Trophoblast cell (in vitro differentiated cells and primary cell): ENCODE measurements at regions not wholly inside any gene's neighbourhood (a gene's known extent, or its start where the extent isn't known, plus 50 kb on each side); places are given as distances from the start of the nearest gene placed in this dataset.

Experiments used
- DNase-seq, 2 donors: peaks; one replicate each; pipeline ENCODE4 v3.0.0-alpha.2; 2016
- H2AFZ ChIP-seq: 2 replicates; pipeline ENCODE4 v1.6.1; 2013; ENCODE audit warnings: low read length, moderate library complexity, mild to moderate bottlenecking; ENCODE audit not compliant: insufficient read depth, poor library complexity
- H2AK5ac ChIP-seq: 2 replicates; pipeline ENCODE4 v1.6.1; 2013; ENCODE audit warnings: mild to moderate bottlenecking, low read length
- H2BK120ac ChIP-seq: 2 replicates; pipeline ENCODE4 v1.6.1; 2013; ENCODE audit warnings: low read length, mild to moderate bottlenecking, moderate library complexity; ENCODE audit not compliant: insufficient read depth, poor library complexity
- H2BK12ac ChIP-seq: 2 replicates; pipeline ENCODE4 v1.6.1; 2013; ENCODE audit warnings: mild to moderate bottlenecking, low read length, moderate library complexity
- H2BK5ac ChIP-seq: 2 replicates; pipeline ENCODE4 v1.6.1; 2013; ENCODE audit warnings: low read length, low read depth, moderate library complexity, mild to moderate bottlenecking; ENCODE audit not compliant: poor library complexity
- H3K14ac ChIP-seq: 2 replicates; pipeline ENCODE4 v1.6.1; 2013; ENCODE audit warnings: mild to moderate bottlenecking, low read length
- H3K18ac ChIP-seq: 2 replicates; pipeline ENCODE4 v1.6.1; 2013; ENCODE audit warnings: mild to moderate bottlenecking, low read length
- H3K23ac ChIP-seq: 2 replicates; pipeline ENCODE4 v1.6.1; 2013; ENCODE audit warnings: low read length
- H3K27ac ChIP-seq: 2 replicates; pipeline ENCODE4 v1.5.1; 2013; ENCODE audit warnings: low read depth, mild to moderate bottlenecking, inconsistent platforms, low read length, moderate library complexity
- H3K27me3 ChIP-seq: 2 replicates; pipeline ENCODE4 v1.6.1; 2013; ENCODE audit warnings: inconsistent platforms, mild to moderate bottlenecking, low read length, moderate library complexity; ENCODE audit not compliant: insufficient read depth
- H3K36me3 ChIP-seq, 2 experiments: 1 replicate in 1 of 2; 2 replicates in 1 of 2; pipeline ENCODE4 v1.6.1; 2013; ENCODE audit warnings: low read length in 2 of 2, mild to moderate bottlenecking in 2 of 2, moderate library complexity in 1 of 2; ENCODE audit not compliant: insufficient read depth in 2 of 2, control insufficient read depth in 1 of 2
- H3K4ac ChIP-seq: 2 replicates; pipeline ENCODE4 v1.6.1; 2013; ENCODE audit warnings: low read depth, mild to moderate bottlenecking, low read length, moderate library complexity
- H3K4me1 ChIP-seq, 2 experiments: 1 replicate in 1 of 2; 2 replicates in 1 of 2; pipeline ENCODE4 v1.6.1; 2013; ENCODE audit warnings: low read length in 2 of 2, mild to moderate bottlenecking in 2 of 2, moderate library complexity in 1 of 2; ENCODE audit not compliant: insufficient read depth in 2 of 2, control insufficient read depth in 1 of 2
- H3K4me2 ChIP-seq: 2 replicates; pipeline ENCODE4 v1.6.1; 2013; ENCODE audit warnings: inconsistent platforms, mild to moderate bottlenecking, low read length, moderate library complexity
- H3K4me3 ChIP-seq: 2 replicates; pipeline ENCODE4 v1.5.1; 2013; ENCODE audit warnings: mild to moderate bottlenecking, low read depth, low read length, inconsistent platforms
- H3K79me1 ChIP-seq: one replicate; pipeline ENCODE4 v1.6.1; 2013; ENCODE audit warnings: low read length
- H3K79me2 ChIP-seq: 2 replicates; pipeline ENCODE4 v1.6.1; 2013; ENCODE audit warnings: low read length, mild to moderate bottlenecking; ENCODE audit not compliant: control insufficient read depth, insufficient read depth, poor library complexity
- H3K9ac ChIP-seq: 2 replicates; pipeline ENCODE4 v1.6.1; 2013; ENCODE audit warnings: mild to moderate bottlenecking, low read length
- H3K9me3 ChIP-seq: 2 replicates; pipeline ENCODE4 v1.6.1; 2013; ENCODE audit warnings: low read depth, mild to moderate bottlenecking, control low read depth, inconsistent platforms, low read length; ENCODE audit not compliant: insufficient read depth
- H4K12ac ChIP-seq: 2 replicates; pipeline ENCODE4 v1.6.1; 2013; ENCODE audit warnings: low read depth, mild to moderate bottlenecking, low read length, moderate library complexity
- H4K8ac ChIP-seq: 2 replicates; pipeline ENCODE4 v1.6.1; 2013; ENCODE audit warnings: low read depth, mild to moderate bottlenecking, low read length, moderate library complexity
- H4K91ac ChIP-seq: one replicate; pipeline ENCODE4 v1.6.1; 2013; ENCODE audit warnings: low read depth, mild to moderate bottlenecking, low read length, moderate library complexity
- WGBS: extraction: QIAGEN DNeasy Blood & Tissue Kit; methylation state at CpG from one replicate; pipeline ENCODE4 v1.1.7; 2013; ENCODE audit warnings: missing lambda C conversion rate; ENCODE audit not compliant: insufficient read length, insufficient coverage; ENCODE audit errors: extremely low coverage; 5-methylcytosine and 5-hydroxymethylcytosine counted together

- H2AK5ac ChIP-seq = no peak overlapping the region
- H3K4me1 ChIP-seq = peaks cover 0 to 2% of the 10 kb centered on the region in 2 experiments
- no peak overlapping the region for H3K18ac ChIP-seq
- H3K9me3 ChIP-seq = no peaks in the 10 kb centered on the region
- H3K9ac ChIP-seq = no peak overlapping the region
- H2BK120ac ChIP-seq = no peak overlapping the region
- H4K8ac ChIP-seq = no peak overlapping the region
- H3K27me3 ChIP-seq = no peaks in the 10 kb centered on the region
- no peak overlapping the region for H4K91ac ChIP-seq
- no peak overlapping the region for H2AFZ ChIP-seq
- H3K4me2 ChIP-seq = no peak overlapping the region
- no peaks in the 10 kb centered on the region for H3K79me1 ChIP-seq
- H3K27ac ChIP-seq = no peak overlapping the region
- H3K4me3 ChIP-seq = no peak overlapping the region
- no peaks in the 10 kb centered on the region for H3K36me3 ChIP-seq
- H4K12ac ChIP-seq = no peak overlapping the region
- DNase-seq = no peak
- no peak overlapping the region for H3K14ac ChIP-seq
- H3K23ac ChIP-seq = no peak overlapping the region
- H2BK5ac ChIP-seq = no peak overlapping the region
- H3K79me2 ChIP-seq = no peaks in the 10 kb centered on the region
- no peak overlapping the region for H3K4ac ChIP-seq
- no CpG with 5 or more reads among the region's 1 CpG for WGBS
- H2BK12ac ChIP-seq = no peak overlapping the region
Observed at GRCh38 chr5:93875693-93876092, 134.3 kb upstream of the POU5F2 start.

DNA sequence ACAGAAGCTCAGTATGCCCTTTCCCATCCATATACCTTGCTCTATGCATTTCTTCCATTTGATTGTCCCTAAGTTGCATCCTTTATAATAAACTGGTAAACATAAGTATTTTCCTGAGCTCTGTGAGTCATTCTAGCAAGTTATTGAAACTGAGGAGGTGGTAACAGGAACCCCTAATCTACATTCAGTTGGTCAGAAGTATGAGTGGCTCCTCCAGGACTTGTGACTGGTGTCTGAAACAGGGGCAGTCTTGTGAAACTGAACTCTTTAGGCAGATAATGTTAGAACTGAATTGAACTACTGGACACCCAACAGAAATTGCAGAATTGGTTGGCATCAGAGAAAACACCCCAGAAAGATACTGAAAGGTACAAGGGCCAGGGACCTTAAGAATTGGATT is 133.1 kb upstream of the POU5F2 start:
- Histone ChIP-seq H3K14ac (no peak overlapping the region), H3K4me2 (no peak overlapping the region), H3K27ac (no peak overlapping the region), H2BK12ac (no peak overlapping the region), H3K79me2 (no peaks in the 10 kb centered on the region), H2AFZ (no peak overlapping the region), H3K4ac (no peak overlapping the region), H2BK120ac (no peak overlapping the region), H3K23ac (no peak overlapping the region), H3K36me3 (no peaks in the 10 kb centered on the region), H3K79me1 (no peaks in the 10 kb centered on the region), H3K9ac (no peak overlapping the region), H4K91ac (no peak overlapping the region), H3K4me3 (no peak overlapping the region), H3K4me1 (peaks cover 0 to 2% of the 10 kb centered on the region in 2 experiments), H2AK5ac (no peak overlapping the region), H3K9me3 (no peaks in the 10 kb centered on the region), H3K18ac (no peak overlapping the region), H2BK5ac (no peak overlapping the region), H3K27me3 (no peaks in the 10 kb centered on the region), H4K12ac (no peak overlapping the region), H4K8ac (no peak overlapping the region)
- no peak for DNase-seq

DNA sequence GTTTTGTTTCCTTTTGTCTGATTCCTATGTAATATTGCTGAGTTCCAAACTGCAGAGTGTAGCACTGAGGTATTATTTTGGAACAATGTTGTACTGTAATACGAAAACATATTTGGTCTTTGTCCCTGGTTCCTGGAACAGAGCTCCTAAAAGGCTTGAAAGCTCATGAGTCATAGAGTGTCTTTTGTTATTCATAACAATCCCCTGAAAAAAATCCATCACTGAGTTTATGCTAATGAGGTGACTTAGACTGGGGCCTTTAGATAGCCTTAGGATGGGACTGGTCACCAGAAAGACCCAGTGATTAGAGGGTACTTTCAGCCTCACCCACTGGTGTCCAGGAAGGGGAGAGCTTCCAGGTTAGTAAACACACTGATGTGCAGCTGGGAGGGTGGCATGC is 132.7 kb upstream of the POU5F2 start:
- H2BK12ac ChIP-seq = no peak overlapping the region
- no peaks in the 10 kb centered on the region for H3K27me3 ChIP-seq
- no peak overlapping the region for H3K27ac ChIP-seq
- H3K9me3 ChIP-seq = no peaks in the 10 kb centered on the region
- H3K4me1 ChIP-seq = peaks cover 0 to 2% of the 10 kb centered on the region in 2 experiments
- no peak overlapping the region for H4K91ac ChIP-seq
- H2BK5ac ChIP-seq = no peak overlapping the region
- no peak overlapping the region for H2AK5ac ChIP-seq
- H3K18ac ChIP-seq = no peak overlapping the region
- H3K4me2 ChIP-seq = no peak overlapping the region
- H3K23ac ChIP-seq = no peak overlapping the region
- no peak overlapping the region for H2BK120ac ChIP-seq
- WGBS = no CpG with 5 or more reads among the region's 1 CpG
- no peak overlapping the region for H4K8ac ChIP-seq
- no peaks in the 10 kb centered on the region for H3K79me1 ChIP-seq
- no peak overlapping the region for H3K9ac ChIP-seq
- no peak overlapping the region for H4K12ac ChIP-seq
- no peak overlapping the region for H3K14ac ChIP-seq
- H3K79me2 ChIP-seq = no peaks in the 10 kb centered on the region
- H3K4me3 ChIP-seq = no peak overlapping the region
- H3K36me3 ChIP-seq = no peaks in the 10 kb centered on the region
- H3K4ac ChIP-seq = no peak overlapping the region
- no peak for DNase-seq
- no peak overlapping the region for H2AFZ ChIP-seq

- no CpG with 5 or more reads among the region's 1 CpG for WGBS
- H4K12ac ChIP-seq = no peak overlapping the region
- no peak overlapping the region for H3K4ac ChIP-seq
- H3K79me2 ChIP-seq = no peaks in the 10 kb centered on the region
- no peak overlapping the region for H4K8ac ChIP-seq
- no peaks in the 10 kb centered on the region for H3K9me3 ChIP-seq
- no peak overlapping the region for H2BK12ac ChIP-seq
- H2BK5ac ChIP-seq = no peak overlapping the region
- no peak overlapping the region for H3K23ac ChIP-seq
- no peak overlapping the region for H3K27ac ChIP-seq
- H2AK5ac ChIP-seq = no peak overlapping the region
- H3K4me3 ChIP-seq = no peak overlapping the region
- no peak overlapping the region for H2BK120ac ChIP-seq
- no peak overlapping the region for H3K14ac ChIP-seq
- no peaks in the 10 kb centered on the region for H3K36me3 ChIP-seq
- H3K4me2 ChIP-seq = no peak overlapping the region
- H3K79me1 ChIP-seq = no peaks in the 10 kb centered on the region
- no peaks in the 10 kb centered on the region for H3K27me3 ChIP-seq
- no peak overlapping the region for H3K9ac ChIP-seq
- no peak overlapping the region for H3K18ac ChIP-seq
- H3K4me1 ChIP-seq = peaks cover 0 to 2% of the 10 kb centered on the region in 2 experiments
- H2AFZ ChIP-seq = no peak overlapping the region
- DNase-seq = no peak
- H4K91ac ChIP-seq = no peak overlapping the region
Observed at GRCh38 chr5:93873211-93873736, 131.9 kb upstream of the POU5F2 start.
